ENCODE measurements at regions not wholly inside any gene's neighbourhood (a gene's known extent, or its start where the extent isn't known, plus 50 kb on each side); places are given as distances from the start of the nearest gene placed in this dataset.

GRCh38 chrX:37943554-37944344 is 62.6 kb upstream of the SYTL5 start:
- Histone ChIP-seq H3K9ac (ENCODE audit: insufficient read depth, low read depth, low read length) (no peak overlapping the region), H3K79me2 (ENCODE audit: insufficient read depth, low read length) (no peaks in the 10 kb centered on the region), H3K36me3 (replicated peaks in 1 of 2; ENCODE audit: control insufficient read depth in 1 of 2, insufficient read depth in 2 of 2, low read length in 2 of 2) (no peaks in the 10 kb centered on the region), H3K4me1 (ENCODE audit: insufficient read depth, low read length) (no peaks in the 10 kb centered on the region), H3K27ac (ENCODE audit: extremely low read length, insufficient read depth, low read length) (no peak overlapping the region), H2AFZ (ENCODE audit: low read length) (no peak overlapping the region), H3K27me3 (ENCODE audit: control insufficient read depth in 1 of 2, insufficient read depth in 2 of 2, low read length in 2 of 2) (no peaks in the 10 kb centered on the region; a peak in 1 of 5 replicates), H4K20me1 (ENCODE audit: insufficient read depth, low read length) (no peaks in the 10 kb centered on the region), H3K9me3 (ENCODE audit: low read length) (no peaks in the 10 kb centered on the region), H3K4me2 (ENCODE audit: low read depth, low read length) (no peak overlapping the region), H3K4me3 (replicated peaks in 1 of 3; ENCODE audit: insufficient read depth in 1 of 3, low read depth in 2 of 3, low read length in 3 of 3) (no peak overlapping the region)
- TF ChIP-seq TCF7 (IDR thresholded peaks at IDR 0.05; ENCODE audit: low read depth), result no peak
- TF ChIP-seq CSRNP2 (CRISPR knock-in tag; conservative IDR thresholded peaks at IDR 0.05; ENCODE audit: low read depth), result no peak
- TF ChIP-seq ZNF670 (CRISPR knock-in tag; IDR thresholded peaks at IDR 0.05; ENCODE audit: borderline replicate concordance), result no peak
- TF ChIP-seq ZNF839 (CRISPR knock-in tag; IDR thresholded peaks at IDR 0.05; ENCODE audit: borderline replicate concordance), result no peak
- TF ChIP-seq ZNF781 (CRISPR knock-in tag; IDR thresholded peaks at IDR 0.05; ENCODE audit: borderline replicate concordance, not compliant biosample characterization), result no peak
- no peak for TF ChIP-seq HOMEZ (CRISPR knock-in tag; IDR thresholded peaks at IDR 0.05; ENCODE audit: low read depth)
- no peak for TF ChIP-seq ZNF451 (CRISPR knock-in tag; IDR thresholded peaks at IDR 0.05)
- TF ChIP-seq MIER3 (CRISPR knock-in tag; IDR thresholded peaks at IDR 0.05; ENCODE audit: borderline replicate concordance), result no peak
- TF ChIP-seq AGO2 (optimal IDR thresholded peaks at IDR 0.05; ENCODE audit: low read depth, low read length), result no peak
- no peak for TF ChIP-seq ZFX (CRISPR knock-in tag; IDR thresholded peaks at IDR 0.05; ENCODE audit: low read depth)
- no peak for TF ChIP-seq ZNF614 (CRISPR knock-in tag; IDR thresholded peaks at IDR 0.05; ENCODE audit: borderline replicate concordance)
- FAIRE-seq, result no peak
- DNase-seq (ENCODE audit: low spot score), result no peak
- 16% methylated on average over 6 of the region's 6 CpGs for WGBS (ENCODE audit: low lambda C conversion rate)
- ChIA-PET CTCF (ENCODE audit: low intra/inter-chr PET ratio, low total read pairs) (no interaction called here), POLR2A (no interaction called here)
- no peak for ATAC-seq
- intact Hi-C loops (cut with micrococcal nuclease; ENCODE audit: unreplicated experiment) (no loop called here), in situ Hi-C loops (cut with HindIII; ENCODE audit: extremely low pct_ligation_motif_present, low pct_unique_long_range_greater_than_20kb) (no loop called here)
- BruUV-seq (replicated peaks), result no TSS peak

All from HepG2 (cell line).